ENCODE measurements at regions not wholly inside any gene's neighbourhood (a gene's known extent, or its start where the extent isn't known, plus 50 kb on each side); places are given as distances from the start of the nearest gene placed in this dataset.

DNA sequence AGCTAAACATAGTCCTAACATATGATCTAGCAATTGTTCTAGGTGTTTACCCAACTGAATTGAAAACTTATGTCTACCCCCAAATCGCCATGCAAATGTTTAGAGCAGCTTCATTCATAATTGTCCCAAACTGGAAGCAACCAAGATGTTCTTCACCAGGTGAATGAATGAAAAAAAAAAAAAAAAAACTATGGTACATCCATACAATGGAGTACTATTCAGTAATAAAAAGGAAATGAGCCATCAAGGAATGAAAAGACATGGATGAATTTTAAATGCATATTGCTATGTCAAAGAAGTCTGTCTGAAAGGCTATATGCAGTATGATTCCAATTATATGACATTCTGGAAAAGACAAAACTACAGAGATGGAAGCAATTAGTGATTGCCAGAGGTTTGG, 98.6 kb upstream of the ITPRID2 start:
- TF ChIP-seq GATA2 (IDR thresholded peaks at IDR 0.05; ENCODE audit: low read depth, low read length) (no peak), GATA3 (IDR thresholded peaks at IDR 0.05; ENCODE audit: low read depth, low read length) (no peak)
